ENCODE measurements at regions not wholly inside any gene's neighbourhood (a gene's known extent, or its start where the extent isn't known, plus 50 kb on each side); places are given as distances from the start of the nearest gene placed in this dataset.
"Not testable (repeated sequence)": the region's sequence is repeated elsewhere in the genome, so short reads cannot be mapped to it uniquely, and the experiment has no call there.

DNA sequence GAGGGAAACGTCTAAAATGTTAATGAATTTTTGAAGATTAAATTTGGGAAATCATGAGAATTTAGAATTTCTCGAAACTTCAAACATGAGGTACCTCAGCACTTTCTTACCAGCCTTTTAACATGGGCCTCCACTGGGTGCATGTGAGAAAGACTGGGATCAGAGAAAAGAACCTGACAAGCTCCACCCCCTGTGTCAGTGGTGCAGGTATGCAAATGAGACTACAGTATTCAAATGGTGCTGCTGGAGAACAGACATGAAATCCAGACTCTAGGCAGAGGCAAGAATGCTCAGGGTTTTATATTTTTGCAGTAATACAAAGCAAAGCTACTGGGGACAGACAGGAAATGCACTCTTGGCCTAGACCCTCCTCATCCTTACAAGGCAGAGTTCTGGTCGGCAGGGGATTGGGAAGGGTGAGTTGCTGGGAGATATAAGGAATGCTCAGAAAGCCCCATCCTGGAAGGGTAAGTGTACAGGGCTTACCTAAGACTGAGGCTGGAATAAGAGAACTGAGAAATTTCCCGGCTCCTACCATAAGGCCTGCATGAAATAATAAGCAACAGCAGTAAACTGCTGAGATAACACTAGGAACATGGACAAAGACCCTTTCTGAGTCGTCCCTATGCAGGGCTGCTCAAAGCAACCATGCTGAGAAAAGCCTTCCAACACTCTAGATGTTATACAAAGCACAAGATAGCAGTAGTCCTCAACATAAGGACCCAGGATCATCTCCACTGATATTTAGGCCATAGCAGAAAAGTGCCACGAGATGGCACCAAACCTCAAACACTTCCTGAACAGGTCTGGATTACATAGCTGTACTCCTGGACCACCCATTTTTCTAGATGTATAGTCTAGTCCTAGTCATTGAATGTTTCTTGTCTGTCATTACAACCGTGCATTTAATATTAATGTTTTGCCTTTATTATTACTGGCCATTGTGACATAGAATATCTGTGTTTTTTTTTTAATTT, 260.8 kb downstream of the RASSF9 start:
- DNase-seq: peak; percentile 78 to 82

DNA sequence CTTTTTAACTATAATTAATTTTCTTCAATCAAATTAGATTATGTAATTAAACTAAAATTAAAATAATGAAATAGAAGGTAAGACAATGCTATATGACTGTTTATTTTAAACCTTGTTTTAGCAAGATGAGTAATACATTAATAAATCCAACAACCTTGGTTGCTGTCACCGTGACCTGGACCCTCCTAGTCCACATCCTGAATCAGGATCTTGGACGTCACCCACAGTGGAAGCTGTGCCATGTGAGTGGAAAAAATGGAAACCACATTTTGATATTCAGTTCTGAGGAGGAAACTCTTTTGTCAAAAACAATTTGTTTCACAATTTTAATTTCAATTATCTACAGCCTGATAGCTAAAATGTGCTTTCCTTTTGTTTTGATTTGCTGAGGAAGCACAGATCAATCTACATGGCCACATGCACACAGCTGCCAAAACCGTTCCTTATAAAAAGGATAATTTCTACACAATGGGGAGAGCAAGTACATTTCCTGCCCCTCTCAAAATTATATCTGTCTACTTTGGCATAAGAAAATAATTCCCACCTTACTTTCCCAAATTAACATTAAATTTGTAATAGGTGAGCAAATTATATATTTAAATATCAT, 255.5 kb downstream of the RASSF9 start:
- no peak for DNase-seq

DNA sequence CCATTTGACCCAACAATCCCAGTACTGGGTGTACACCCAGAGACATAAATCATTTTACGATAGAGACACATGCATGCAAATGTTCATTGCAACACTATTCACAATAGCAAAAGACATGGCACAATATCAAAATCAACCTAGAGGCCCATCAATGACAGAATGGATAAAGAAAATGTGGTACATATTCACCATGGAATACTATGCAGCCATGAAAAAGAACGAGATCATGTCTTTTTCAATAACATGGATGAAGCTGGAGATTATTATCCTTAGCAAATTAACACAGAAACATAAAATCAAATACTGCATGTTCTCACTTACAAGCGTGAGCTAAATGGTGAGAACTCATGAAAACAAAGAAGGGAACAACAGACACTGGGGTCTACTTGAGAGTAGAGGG, 249.1 kb downstream of the RASSF9 start:
- DNase-seq: no peak

DNA sequence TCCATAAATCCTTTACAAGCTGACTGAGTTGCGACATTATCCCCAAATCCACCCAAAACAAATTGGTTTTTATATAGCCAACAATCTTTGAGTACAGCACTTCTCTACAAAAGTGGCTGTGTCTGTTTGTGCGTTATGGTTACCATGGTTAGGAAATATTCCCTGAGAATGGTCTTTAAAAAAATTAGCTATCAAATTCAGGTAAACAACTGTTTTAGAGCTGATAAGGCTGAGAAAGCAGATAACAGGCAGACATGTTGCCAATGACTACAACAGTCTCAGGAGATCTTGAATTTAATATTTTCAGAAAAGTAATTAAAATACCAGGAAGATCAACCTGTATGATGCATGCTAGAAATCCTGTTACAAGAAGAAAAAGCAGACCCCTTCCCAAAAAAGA, 248.0 kb downstream of the RASSF9 start:
- no peak for DNase-seq

DNA sequence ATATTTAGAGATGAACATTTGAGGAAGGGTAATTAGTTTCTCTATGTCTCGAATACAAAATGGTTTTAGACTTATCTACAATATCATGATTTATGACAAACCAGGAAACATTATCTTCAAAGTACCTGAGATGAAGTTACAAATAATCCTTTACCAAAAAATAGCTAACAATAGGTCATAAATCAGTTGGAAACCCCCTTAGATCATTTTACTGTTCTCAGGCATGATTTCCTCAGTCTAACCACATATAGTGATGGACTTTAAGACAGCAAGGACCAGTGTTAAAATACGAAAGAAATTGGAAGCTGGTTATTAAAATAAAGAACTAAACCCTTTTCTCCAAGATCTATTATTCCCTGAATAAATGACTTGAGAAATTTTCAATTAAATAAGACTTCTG, 235.4 kb downstream of the RASSF9 start:
- no peak for DNase-seq

DNA sequence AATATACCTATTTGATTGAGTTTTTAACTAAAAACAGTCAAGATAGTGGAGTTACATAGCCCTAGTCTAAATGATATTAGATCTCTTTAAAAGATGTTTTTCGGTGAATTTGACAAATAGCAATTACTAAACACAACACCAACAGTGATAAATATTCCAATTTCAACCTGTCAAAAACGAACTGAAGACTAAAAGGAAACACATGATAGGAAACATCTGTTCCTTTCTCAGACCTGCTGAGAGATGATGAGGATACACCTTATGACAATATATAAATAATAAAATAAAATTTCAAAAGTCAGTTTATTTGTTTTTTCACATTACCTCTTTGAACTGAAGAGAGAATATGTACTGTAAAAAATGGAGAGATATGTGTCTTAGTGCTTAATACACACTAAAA, 232.7 kb downstream of the RASSF9 start:
- DNase-seq: no peak

DNA sequence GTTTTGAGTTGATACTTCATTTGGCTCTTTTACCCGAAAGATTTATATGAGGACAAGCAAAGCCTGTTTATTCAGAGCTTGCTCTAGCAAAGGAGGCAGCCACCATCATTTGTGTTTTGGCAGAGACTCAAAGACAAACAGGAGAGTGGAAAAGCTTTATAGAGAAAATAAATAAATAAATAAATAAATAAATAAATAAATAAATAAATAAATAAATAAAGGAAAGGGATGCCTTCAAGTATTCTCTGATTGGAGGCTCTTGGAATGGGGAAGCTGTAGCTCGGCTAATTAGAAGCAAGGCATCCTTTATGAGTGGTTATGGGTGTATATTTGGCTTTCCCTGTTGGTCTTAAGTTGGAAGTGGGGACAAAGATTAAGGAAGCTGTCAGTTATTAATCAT, 229.8 kb downstream of the RASSF9 start:
- DNase-seq: no peak

DNA sequence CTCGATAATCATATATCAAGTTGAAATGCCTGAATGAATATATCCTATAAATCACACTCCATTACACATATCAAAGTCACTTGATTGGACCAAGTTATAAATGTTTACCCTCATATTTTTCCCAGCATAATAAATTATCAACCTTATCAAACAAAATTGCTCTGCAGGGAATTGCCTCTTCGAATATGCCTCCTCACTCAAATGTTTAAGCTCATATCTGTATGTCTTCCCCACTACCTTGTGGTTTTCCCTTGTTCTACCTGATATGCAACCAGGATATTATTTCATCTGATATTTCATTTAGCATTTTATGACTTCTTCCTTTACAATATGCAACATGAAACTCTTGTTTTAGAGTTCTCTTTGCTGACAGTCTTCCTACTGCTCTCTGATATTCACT, 226.4 kb downstream of the RASSF9 start:
- no peak for DNase-seq

DNA sequence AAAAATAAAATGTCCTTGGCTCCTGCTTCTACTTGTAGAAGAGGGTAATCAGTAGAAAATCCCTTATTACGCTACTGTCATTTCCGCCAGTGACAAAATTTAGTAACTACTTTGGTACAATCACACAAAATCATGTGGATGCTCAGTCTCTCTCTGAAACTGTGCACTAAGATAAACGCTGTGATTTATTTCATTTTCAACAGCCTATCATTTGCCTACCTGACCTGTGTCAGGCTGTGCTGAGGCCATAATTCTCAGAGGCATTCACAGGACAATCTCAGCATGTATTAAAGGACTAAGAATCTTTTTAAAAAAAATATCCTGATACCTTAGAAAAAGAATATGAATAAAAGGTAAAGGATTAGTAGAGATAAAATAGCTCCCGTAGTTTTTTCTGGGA, 226.0 kb downstream of the RASSF9 start:
- DNase-seq: no peak

DNA sequence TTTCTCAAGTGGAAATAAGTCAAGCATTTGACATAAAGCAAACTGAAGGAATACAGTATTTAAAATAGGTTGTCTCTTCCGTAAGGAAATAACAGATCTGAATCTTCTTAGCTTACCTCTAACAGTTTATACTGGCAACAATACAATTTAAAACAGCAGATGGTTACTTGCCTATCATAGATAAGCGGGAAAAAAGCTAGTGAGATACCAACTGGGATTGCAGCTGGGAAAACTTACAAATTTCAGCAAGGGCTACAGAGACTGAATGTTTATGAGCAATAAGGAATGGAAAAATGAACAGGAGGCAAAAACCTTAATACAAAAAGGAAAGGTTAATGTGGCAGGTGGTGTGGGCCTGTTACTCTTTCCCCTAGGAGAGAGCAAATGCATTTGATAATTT, 220.0 kb downstream of the RASSF9 start:
- no peak for DNase-seq

DNA sequence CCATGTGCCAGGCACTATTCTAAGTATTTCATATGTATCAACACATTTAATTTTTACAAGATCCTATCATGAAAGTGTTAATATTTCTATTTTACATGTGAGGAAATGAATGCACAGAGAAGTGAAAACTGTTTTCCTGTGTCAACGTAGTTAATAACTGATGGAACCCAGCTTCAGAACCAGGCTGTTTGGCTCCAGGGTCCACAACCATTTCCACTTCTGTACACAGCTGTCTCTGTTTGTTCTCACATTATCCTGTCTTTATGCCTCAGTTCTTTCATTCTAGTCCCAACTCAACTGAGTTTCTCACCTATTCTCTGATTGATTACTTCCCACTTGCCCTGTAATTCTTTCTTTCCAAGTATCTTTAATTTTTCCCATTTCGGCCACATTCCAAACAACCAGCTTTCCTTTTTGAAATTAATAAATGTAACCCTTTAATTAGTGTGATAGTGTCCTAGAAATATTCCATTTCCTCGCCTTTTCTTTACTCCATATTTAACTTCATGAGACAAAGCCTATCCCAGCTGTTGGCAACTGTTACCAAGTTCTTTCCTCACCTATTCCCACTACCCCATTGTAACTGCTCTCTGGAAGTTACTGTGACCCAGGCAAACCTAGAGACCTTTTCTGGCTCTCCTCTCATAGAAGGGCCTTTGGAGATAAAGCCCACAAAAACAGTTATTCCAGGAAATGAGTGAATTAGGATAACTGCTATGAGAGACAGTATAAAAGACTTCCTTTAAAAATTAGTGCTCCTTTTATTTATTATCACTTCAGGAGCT, 218.7 kb downstream of the RASSF9 start:
- no peak for DNase-seq

DNA sequence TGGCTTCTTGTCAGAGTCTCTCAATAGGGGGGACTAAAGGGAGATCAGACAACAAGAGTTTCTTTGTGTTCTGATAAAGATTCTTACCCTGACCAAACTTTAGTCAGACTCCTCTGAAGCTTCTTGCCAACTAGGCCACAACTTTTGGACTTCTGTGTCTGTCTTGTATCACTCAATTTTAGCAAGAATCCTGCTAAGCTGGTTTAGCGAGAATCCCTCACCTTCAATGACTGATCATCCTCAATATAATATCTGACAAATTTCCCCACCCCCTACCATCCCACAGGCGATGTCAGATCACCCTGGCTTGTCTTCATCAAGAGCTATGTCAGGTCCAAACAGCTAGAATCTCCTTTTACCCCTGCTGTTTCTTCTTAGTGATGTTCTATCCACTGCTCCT, 215.2 kb downstream of the RASSF9 start:
- no peak for DNase-seq

DNA sequence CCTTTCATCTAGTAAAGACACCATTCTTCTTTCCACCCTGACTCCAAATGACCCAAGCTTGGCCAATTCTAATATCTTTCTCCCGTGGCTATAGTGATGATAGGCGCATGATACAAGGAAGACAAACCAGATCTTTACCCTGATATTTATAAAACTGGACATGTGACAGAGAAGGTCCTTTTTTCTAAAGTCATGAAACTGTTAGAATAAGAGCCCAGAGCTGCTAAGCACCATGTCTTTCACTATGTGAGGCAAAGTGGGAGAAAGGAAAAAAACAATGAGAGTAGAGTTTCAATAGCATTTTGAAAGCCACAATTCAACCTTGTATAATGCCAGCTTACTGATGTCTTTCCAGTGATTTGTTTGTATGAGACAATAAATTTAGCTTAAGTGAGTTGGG, 212.4 kb downstream of the RASSF9 start:
- no peak for DNase-seq

DNA sequence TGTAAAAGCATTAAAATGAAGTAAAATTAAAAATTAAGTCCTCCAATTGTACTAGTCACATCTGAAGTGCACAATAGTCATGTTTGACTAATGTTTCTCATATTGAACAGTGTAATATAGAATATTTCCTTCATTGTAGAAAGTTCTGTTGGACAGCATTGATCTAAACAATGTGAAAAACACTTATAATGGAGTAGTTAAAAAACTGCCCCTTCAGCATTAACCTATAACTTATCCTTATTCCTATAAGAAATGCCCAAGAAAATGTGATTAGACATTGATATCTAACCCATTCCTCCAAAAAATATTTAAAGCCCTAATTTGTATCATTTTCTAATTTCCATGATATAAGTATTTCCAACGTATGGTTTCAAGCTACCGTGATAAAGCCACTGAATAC, 210.7 kb downstream of the RASSF9 start:
- DNase-seq: no peak

DNA sequence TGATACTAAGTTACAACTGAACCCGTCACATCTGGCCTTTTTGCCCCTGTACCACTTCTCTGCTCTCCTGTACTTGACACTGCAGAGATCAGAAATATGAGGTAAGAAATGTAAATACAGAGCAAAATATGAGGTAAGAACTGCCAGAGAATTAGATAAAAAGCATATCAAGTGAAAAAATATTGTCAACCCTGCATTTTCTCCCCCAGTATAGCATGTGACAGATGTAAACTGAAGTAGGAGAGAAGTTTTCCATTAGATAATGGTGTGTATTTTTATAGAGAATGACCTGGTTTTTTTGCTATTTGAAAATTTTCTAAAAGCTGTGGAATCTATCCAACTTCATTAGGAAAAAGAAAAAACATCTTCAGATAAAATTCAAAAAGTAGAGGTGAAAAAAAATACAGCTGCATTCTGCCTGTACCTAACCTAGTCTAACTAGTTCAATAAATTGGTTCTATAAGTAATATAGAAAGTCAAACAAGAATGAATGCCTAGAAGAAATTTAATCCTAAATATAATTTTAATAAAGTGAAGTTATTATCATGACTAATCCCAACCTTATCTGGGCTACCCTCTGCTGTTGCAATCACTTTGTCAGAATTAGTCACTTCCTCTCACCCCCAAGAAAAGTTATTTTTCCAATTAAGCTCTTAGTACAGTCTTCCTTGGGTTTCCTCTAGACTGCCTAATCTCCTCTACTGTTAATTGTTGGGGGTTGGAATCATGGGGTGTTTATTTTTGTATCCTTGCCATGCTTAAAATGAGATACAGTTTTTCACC, 210.0 kb downstream of the RASSF9 start:
- DNase-seq: peak; percentile 79 to 82

DNA sequence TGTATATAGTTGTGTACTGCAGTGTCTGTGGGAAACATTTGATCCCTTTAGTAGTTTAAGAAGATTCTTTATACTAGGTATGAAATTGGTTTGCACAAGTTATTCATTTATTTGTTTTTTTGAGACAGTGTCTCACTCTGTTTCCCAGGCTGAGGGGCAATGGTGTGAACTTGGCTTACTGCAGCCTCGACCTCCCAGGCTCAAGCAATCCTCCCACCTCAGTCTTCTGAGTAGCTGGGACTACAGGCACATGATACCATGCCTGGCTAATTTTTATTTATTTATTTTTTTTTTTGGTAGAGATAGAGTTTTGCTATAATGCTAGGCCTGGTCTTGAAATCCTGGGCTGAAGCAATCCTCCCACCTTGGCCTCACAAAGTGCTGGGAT, 209.4 kb downstream of the RASSF9 start:
- DNase-seq: no peak

DNA sequence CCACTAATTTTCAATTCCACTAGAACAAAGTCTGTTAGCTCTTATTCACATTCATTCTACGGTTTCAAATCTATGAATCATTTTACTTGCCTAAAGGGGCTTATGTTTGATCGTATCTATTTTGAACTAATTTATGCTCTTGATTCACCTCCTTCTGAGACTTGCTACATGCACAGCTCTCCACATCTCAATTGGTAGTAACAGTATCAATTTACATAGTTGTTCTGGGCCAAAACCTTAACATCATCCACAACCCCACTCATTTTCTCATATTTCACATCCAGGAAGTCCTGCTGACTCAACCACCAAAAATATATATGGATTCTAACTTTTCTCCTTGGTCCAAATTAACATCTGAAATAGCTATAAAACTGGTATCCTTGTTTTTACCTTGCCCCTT, 208.6 kb downstream of the RASSF9 start:
- DNase-seq: no peak

DNA sequence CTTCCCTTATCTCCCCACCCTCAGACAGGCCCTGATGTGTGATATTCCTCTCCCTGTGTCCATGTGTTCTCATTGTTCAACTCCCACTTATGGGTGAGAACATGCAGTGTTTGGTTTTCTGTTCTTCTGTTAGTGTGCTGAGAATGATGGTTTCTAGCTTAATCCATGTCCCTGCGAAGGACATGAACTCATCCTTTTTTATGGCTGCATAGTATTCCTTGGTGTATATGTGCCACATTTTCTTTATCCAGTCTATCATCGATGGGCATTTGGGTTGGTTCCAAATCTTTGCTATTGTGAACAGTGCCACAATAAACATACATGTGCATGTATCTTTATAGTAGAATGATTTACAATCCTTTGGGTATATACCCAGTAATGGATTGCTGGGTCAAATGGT, 207.6 kb downstream of the RASSF9 start:
- DNase-seq: not testable (repeated sequence)

DNA sequence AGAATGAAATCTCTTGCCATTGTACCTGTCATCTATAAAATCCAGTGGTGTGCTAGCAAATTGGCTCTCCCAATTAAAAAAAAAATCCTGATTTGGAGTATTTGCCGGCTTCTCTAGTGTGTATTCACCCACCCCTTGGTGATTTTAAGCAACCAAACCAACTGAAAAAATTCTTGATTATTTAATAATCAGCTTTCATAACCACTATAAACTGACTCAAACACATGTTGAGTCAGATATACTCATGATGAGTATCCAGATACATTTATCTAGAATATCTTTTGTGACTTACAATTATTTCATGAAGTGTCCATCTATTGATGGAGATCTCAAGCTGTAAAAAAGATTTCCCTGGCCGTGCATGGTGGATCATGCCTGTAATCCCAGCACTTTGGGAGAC, 205.4 kb downstream of the RASSF9 start:
- no peak for DNase-seq

DNA sequence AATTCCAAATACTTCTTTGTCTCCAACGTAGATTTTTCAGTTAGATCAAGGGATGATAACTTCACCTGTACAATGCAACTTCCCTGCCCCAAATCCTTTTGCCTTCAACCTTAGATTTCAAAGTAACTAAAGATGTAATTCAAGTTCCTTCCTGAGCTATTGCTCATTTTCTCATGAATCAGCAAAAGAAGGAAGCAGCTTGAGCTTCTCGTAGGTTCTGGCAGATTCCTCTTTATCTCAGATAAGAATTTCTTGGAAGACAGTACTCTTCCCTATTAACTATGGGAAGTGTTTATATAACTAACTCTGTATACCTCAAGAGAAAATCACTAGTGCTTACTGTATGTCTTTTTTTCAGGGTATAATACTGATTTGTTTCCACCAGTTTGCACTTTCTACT, 203.8 kb downstream of the RASSF9 start:
- DNase-seq: peak; percentile 31 to 33

DNA sequence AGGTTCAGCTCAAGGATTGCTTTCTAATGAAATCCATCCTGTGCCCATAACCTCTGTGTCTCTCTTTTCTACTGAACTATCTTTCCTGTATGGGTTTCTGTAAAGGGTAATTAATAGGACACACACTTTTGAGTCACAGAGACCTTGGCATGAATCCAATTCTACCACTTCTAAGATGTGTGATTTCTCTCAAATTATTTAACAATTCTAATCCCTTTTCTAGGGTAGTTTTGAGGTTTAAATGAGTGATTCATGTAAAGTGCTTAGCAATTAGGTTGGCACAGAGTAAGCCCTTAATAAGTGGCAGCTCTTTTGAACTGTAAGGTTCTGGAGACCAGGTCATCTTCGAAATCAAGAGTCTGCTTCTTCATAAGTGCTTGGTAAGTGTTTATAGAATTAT, 202.7 kb downstream of the RASSF9 start:
- no peak for DNase-seq

DNA sequence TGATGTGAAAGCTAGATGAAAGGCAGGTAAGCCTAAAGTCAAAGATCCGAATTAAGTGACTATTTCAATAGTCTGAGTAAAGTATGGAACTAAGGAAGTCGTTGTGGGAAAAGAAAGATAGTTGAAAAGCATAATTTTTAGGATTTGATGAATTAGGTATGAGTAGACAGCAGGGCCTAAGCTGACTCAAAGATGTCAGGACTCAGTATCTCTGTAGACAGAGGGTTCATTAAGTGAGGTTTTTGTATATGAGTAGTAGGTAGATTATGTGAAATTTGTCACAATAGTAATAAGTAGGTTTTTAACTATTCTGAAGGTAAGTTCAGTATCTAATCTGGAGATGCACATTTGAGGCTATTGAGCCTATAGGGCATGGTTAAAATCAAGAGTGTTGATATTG, 196.4 kb downstream of the RASSF9 start:
- DNase-seq: no peak

DNA sequence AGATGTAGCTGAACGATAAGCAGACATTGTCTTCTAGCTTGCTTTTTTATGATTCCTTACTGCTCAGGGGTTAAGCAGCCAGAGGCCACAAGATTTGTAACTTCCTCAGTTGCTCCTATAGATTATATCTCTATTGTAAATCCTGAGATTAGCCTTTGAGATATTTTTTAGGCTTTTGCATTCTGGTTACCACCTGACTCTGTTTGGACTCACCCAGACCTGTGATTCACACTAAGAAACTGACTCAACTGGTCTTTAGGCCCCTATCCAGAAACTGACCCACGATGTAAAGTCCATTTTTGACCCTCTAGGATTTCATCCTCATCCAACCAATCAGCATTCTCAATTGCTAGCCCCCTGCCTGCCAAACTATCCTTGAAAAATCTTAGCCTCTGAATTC, 194.4 kb downstream of the RASSF9 start:
- no peak for DNase-seq
